ENCODE measurements at regions not wholly inside any gene's neighbourhood (a gene's known extent, or its start where the extent isn't known, plus 50 kb on each side); places are given as distances from the start of the nearest gene placed in this dataset.

DNA sequence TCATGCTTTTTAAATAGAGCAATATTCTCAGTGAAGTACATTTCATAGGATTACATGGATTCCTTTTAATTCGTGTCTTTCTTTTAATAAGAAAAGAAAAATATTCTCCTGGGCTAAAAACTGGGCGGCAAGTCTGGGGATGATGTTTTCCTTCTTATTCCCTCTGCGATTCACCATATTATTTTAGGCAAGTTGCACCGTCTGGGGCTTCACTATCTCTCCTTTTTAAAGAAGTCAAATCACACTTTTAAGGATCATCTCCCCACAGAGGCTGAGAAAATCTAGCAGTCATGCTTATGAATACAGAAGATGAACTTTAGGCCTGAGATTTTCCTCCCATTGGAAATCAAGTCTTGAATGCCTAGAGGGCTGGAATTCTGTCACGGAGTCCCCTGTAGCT lies 104.1 kb downstream of the COPS8 start:
- Histone ChIP-seq H3K27ac (ENCODE audit: low read depth in 1 of 2, low read length in 2 of 2) (no peak overlapping the region), H2AFZ (ENCODE audit: insufficient read depth, low read depth, low read length, poor library complexity, severe bottlenecking) (no peak overlapping the region), H3K4me1 (ENCODE audit: control insufficient read depth in 1 of 2, insufficient read depth in 2 of 2, low read length in 2 of 2) (no peaks in the 10 kb centered on the region), H3K9ac (ENCODE audit: insufficient read depth, low read length, poor library complexity, severe bottlenecking) (no peak overlapping the region), H3K9me3 (replicated peaks in 1 of 2; ENCODE audit: control insufficient read depth in 1 of 2, insufficient read depth in 1 of 2, low read length in 2 of 2) (peaks cover 0 to 4% of the 10 kb centered on the region in 2 donors), H3K4me3 (replicated peaks in 1 of 3; ENCODE audit: low read depth in 2 of 3, low read length in 3 of 3) (no peak overlapping the region), H3K4me2 (replicated peaks; ENCODE audit: extremely low read depth, low read length, poor library complexity, severe bottlenecking) (no peak overlapping the region), H3K27me3 (ENCODE audit: control insufficient read depth in 2 of 2, insufficient read depth in 2 of 2, low read length in 2 of 2) (no peaks in the 10 kb centered on the region), H3K36me3 (replicated peaks in 1 of 2; ENCODE audit: control insufficient read depth in 1 of 2, insufficient read depth in 2 of 2, low read length in 2 of 2) (no peaks in the 10 kb centered on the region), H4K20me1 (ENCODE audit: insufficient read depth, low read length) (no peaks in the 10 kb centered on the region), H3K79me2 (ENCODE audit: insufficient read depth, low read length) (no peaks in the 10 kb centered on the region)
- no peak for DNase-seq
- peaks cover 6 to 17% (median 12%) of the 10 kb centered on the region in 3 donors for H3K27me3 Mint-ChIP-seq (ENCODE audit: low read depth in 3 of 3)
- 100% methylated on average over 1 of the region's 5 CpGs for WGBS (ENCODE audit: insufficient coverage)
- H3K27ac Mint-ChIP-seq = no peak overlapping the region
- peaks cover 0 to 3% (median 0%) of the 10 kb centered on the region in 7 donors for H3K9me3 Mint-ChIP-seq
- no peaks in the 10 kb centered on the region for H3K36me3 Mint-ChIP-seq
- no peak overlapping the region for H3K4me3 Mint-ChIP-seq
- H3K4me1 Mint-ChIP-seq = no peaks in the 10 kb centered on the region
- TF ChIP-seq, protein P1, sequence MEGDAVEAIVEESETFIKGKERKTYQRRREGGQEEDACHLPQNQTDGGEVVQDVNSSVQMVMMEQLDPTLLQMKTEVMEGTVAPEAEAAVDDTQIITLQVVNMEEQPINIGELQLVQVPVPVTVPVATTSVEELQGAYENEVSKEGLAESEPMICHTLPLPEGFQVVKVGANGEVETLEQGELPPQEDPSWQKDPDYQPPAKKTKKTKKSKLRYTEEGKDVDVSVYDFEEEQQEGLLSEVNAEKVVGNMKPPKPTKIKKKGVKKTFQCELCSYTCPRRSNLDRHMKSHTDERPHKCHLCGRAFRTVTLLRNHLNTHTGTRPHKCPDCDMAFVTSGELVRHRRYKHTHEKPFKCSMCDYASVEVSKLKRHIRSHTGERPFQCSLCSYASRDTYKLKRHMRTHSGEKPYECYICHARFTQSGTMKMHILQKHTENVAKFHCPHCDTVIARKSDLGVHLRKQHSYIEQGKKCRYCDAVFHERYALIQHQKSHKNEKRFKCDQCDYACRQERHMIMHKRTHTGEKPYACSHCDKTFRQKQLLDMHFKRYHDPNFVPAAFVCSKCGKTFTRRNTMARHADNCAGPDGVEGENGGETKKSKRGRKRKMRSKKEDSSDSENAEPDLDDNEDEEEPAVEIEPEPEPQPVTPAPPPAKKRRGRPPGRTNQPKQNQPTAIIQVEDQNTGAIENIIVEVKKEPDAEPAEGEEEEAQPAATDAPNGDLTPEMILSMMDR (IDR thresholded peaks at IDR 0.05) = no peak
- intact Hi-C loops (cut with micrococcal nuclease) = no loop called here

DNA sequence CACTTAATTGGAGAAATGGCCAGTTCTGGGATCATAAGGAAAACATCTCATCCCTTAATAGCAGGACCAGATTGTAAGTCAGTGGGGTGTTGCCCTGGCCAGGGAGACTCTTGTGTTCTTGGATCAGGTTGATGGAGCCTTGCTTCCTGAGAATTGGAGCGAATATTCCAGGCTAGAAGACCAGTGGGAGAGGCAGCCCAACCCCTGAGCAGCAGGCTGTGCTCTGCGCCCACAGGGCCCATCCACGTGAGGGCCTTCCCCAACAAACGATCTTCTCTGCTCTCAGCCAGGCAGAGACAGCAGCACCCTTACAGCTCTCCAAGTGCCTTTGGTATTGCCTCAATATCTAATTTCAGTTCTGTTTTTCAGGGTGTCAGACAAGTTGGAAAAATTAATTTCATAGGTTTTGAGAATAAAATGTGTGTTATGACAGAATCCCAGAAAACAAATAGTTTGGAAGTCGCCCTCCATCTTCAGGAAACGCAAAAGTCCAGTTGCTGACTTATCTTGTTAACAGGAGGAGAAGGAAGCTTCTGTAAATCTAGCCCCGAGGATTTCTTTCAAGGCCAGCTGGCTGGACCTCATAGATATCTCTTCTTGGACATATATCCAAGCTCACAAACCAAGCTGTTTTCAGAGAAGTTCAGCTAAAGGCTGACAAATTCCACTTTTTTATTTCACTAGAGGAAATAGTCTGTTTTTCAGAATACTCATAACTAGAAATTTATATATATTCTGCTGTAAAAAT lies 105.5 kb downstream of the COPS8 start:
- Histone ChIP-seq H3K9me3 (replicated peaks in 1 of 2; ENCODE audit: control insufficient read depth in 1 of 2, insufficient read depth in 1 of 2, low read length in 2 of 2) (peaks cover 0 to 4% of the 10 kb centered on the region in 2 donors), H3K9ac (ENCODE audit: insufficient read depth, low read length, poor library complexity, severe bottlenecking) (no peak overlapping the region), H3K27ac (ENCODE audit: low read depth in 1 of 2, low read length in 2 of 2) (no peak overlapping the region), H2AFZ (ENCODE audit: insufficient read depth, low read depth, low read length, poor library complexity, severe bottlenecking) (no peak overlapping the region), H3K4me2 (replicated peaks; ENCODE audit: extremely low read depth, low read length, poor library complexity, severe bottlenecking) (no peak overlapping the region), H3K79me2 (ENCODE audit: insufficient read depth, low read length) (no peaks in the 10 kb centered on the region), H3K36me3 (replicated peaks in 1 of 2; ENCODE audit: control insufficient read depth in 1 of 2, insufficient read depth in 2 of 2, low read length in 2 of 2) (no peaks in the 10 kb centered on the region), H3K4me1 (ENCODE audit: control insufficient read depth in 1 of 2, insufficient read depth in 2 of 2, low read length in 2 of 2) (no peaks in the 10 kb centered on the region), H3K4me3 (replicated peaks in 1 of 3; ENCODE audit: low read depth in 2 of 3, low read length in 3 of 3) (no peak overlapping the region), H3K27me3 (ENCODE audit: control insufficient read depth in 2 of 2, insufficient read depth in 2 of 2, low read length in 2 of 2) (no peaks in the 10 kb centered on the region), H4K20me1 (ENCODE audit: insufficient read depth, low read length) (no peaks in the 10 kb centered on the region)
- WGBS (ENCODE audit: insufficient coverage) = 80% methylated on average over 2 of the region's 7 CpGs
- Mint-ChIP-seq H3K36me3 (no peaks in the 10 kb centered on the region), H3K4me3 (no peak overlapping the region), H3K9me3 (peaks cover 0 to 3% (median 0%) of the 10 kb centered on the region in 7 donors), H3K27me3 (ENCODE audit: low read depth in 3 of 3) (peaks cover 8 to 16% (median 9%) of the 10 kb centered on the region in 3 donors), H3K4me1 (no peaks in the 10 kb centered on the region), H3K27ac (no peak overlapping the region)
- intact Hi-C loops (cut with micrococcal nuclease) = no loop called here
- no peak for DNase-seq
- TF ChIP-seq, protein P1 (IDR thresholded peaks at IDR 0.05) = no peak
